HepG2 (cell line): ENCODE measurements at regions not wholly inside any gene's neighbourhood (a gene's known extent, or its start where the extent isn't known, plus 50 kb on each side); places are given as distances from the start of the nearest gene placed in this dataset.

Experiments
- ARID2 ChIP-seq: sonication (generic); formaldehyde crosslinking; IDR thresholded peaks from 2 replicates; pipeline ENCODE4 v1.8.1; 2022; ENCODE audit warnings: mild to moderate bottlenecking, missing genetic modification reagents, borderline replicate concordance
- ATF3 ChIP-seq: sonication (generic); formaldehyde crosslinking; IDR thresholded peaks from 2 replicates; pipeline ENCODE4 v1.4.0; 2020; ENCODE audit warnings: missing genetic modification reagents
- EP300 ChIP-seq, 3 experiments: sonication (generic) in 1 of 3; formaldehyde crosslinking in 1 of 3; IDR thresholded peaks; 2 replicates each; pipeline versions ENCODE4 v1.5.1 to v1.6.1; 2011 to 2020; ENCODE audit warnings: low read depth in 2 of 3, low read length in 2 of 3, borderline replicate concordance in 1 of 3, improper control_type of control experiment in 1 of 3, mild to moderate bottlenecking in 1 of 3, missing genetic modification reagents in 1 of 3, moderate library complexity in 1 of 3
- FOXA1 ChIP-seq, 2 experiments: fragments of 450-650 bp in 1 of 2; sonication (generic) in 1 of 2; formaldehyde crosslinking in 1 of 2; IDR thresholded peaks; 2 replicates each; pipeline versions ENCODE4 v1.4.0 to v1.6.1; 2016 to 2020; ENCODE audit warnings: missing genetic modification reagents in 1 of 2
- GABPA ChIP-seq, 2 experiments: IDR thresholded peaks; 2 replicates each; pipeline ENCODE4 v1.6.1; 2011 to 2016; ENCODE audit warnings: low read depth in 2 of 2, low read length in 1 of 2, missing biosample characterization in 1 of 2, missing genetic modification characterization in 1 of 2
- KDM4B ChIP-seq: sonication (generic); formaldehyde crosslinking; IDR thresholded peaks from 2 replicates; pipeline ENCODE4 v1.4.0; 2020; ENCODE audit warnings: missing genetic modification reagents
- ZNF343 ChIP-seq: sonication (generic); formaldehyde crosslinking; IDR thresholded peaks from 2 replicates; pipeline ENCODE4 v1.4.0; 2020; ENCODE audit warnings: mild to moderate bottlenecking, missing genetic modification reagents
- ZSCAN30 ChIP-seq: sonication (generic); formaldehyde crosslinking; IDR thresholded peaks from 2 replicates; pipeline ENCODE4 v1.5.0; 2020; ENCODE audit warnings: mild to moderate bottlenecking, missing genetic modification reagents
- TF ChIP-seq, protein P1 (sequence below): sonication (generic); formaldehyde crosslinking; IDR thresholded peaks from 2 replicates; pipeline ENCODE4 v1.4.0; 2020; ENCODE audit warnings: missing genetic modification reagents, borderline replicate concordance

DNA sequence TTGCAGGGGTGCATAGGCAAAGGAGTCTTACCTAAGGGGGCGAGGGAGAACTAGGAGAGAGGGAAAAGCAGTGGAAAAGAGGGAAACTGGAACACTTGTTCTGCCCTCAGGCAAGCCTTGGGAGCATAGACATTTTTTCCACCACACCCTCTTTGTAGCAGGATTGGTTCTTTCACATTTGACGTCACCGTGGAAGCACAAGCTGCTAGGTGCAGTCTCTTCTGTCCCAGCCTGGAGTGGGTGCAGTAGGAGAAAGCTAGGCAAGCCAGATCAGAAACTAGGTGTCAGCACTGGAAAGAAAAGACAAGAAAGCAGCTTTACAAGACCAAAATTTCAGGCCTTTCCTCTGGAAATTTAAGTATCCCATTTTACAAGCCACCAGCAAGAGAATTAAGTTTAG, 440.4 kb downstream of the EFNA5 start:
- TF ChIP-seq FOXA1 (IDR thresholded peaks at IDR 0.05) (no peak), FOXA1 (CRISPR knock-in tag; IDR thresholded peaks at IDR 0.05) (no peak), ZSCAN30 (CRISPR knock-in tag) (no peak), KDM4B (CRISPR knock-in tag) (no peak), ZNF343 (CRISPR knock-in tag) (no peak), ATF3 (CRISPR knock-in tag) (no peak), EP300 (IDR thresholded peaks at IDR 0.05; ENCODE audit: low read depth in 2 of 2, low read length in 2 of 2) (no peak), EP300 (CRISPR knock-in tag; IDR thresholded peaks at IDR 0.05; ENCODE audit: borderline replicate concordance) (no peak), GABPA (IDR thresholded peaks at IDR 0.05; ENCODE audit: low read depth, low read length) (no peak), GABPA (CRISPR knock-in tag; IDR thresholded peaks at IDR 0.05; ENCODE audit: low read depth) (no peak), ARID2 (CRISPR knock-in tag) (no peak)
- TF ChIP-seq, protein P1, sequence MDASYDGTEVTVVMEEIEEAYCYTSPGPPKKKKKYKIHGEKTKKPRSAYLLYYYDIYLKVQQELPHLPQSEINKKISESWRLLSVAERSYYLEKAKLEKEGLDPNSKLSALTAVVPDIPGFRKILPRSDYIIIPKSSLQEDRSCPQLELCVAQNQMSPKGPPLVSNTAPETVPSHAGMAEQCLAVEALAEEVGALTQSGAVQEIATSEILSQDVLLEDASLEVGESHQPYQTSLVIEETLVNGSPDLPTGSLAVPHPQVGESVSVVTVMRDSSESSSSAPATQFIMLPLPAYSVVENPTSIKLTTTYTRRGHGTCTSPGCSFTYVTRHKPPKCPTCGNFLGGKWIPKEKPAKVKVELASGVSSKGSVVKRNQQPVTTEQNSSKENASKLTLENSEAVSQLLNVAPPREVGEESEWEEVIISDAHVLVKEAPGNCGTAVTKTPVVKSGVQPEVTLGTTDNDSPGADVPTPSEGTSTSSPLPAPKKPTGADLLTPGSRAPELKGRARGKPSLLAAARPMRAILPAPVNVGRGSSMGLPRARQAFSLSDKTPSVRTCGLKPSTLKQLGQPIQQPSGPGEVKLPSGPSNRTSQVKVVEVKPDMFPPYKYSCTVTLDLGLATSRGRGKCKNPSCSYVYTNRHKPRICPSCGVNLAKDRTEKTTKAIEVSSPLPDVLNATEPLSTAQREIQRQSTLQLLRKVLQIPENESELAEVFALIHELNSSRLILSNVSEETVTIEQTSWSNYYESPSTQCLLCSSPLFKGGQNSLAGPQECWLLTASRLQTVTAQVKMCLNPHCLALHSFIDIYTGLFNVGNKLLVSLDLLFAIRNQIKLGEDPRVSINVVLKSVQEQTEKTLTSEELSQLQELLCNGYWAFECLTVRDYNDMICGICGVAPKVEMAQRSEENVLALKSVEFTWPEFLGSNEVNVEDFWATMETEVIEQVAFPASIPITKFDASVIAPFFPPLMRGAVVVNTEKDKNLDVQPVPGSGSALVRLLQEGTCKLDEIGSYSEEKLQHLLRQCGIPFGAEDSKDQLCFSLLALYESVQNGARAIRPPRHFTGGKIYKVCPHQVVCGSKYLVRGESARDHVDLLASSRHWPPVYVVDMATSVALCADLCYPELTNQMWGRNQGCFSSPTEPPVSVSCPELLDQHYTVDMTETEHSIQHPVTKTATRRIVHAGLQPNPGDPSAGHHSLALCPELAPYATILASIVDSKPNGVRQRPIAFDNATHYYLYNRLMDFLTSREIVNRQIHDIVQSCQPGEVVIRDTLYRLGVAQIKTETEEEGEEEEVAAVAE (CRISPR knock-in tag): no peak
